ENCODE measurements at regions not wholly inside any gene's neighbourhood (a gene's known extent, or its start where the extent isn't known, plus 50 kb on each side); places are given as distances from the start of the nearest gene placed in this dataset.

GRCh38 chr2:216292475-216292874 lies 79.8 kb downstream of the MARCHF4 start:
- no peak for TF ChIP-seq CTCF (IDR thresholded peaks at IDR 0.05; ENCODE audit: low read depth, low read length, missing input control)
- TF ChIP-seq FOXA1 (IDR thresholded peaks at IDR 0.05), result no peak
- no peak for TF ChIP-seq RAD21 (IDR thresholded peaks at IDR 0.05)
- TF ChIP-seq MAX (IDR thresholded peaks at IDR 0.05), result no peak
- TF ChIP-seq REST (IDR thresholded peaks at IDR 0.05), result no peak

All from liver (tissue), 3 donors.